ENCODE measurements at regions not wholly inside any gene's neighbourhood (a gene's known extent, or its start where the extent isn't known, plus 50 kb on each side); places are given as distances from the start of the nearest gene placed in this dataset.

- no peak overlapping the region for H3K27ac ChIP-seq (ENCODE audit: extremely low read length, insufficient read depth, low read length)
- no TSS peak for BruUV-seq (replicated peaks)
- H3K4me2 ChIP-seq (ENCODE audit: low read depth, low read length): no peak overlapping the region
- DNase-seq (ENCODE audit: low spot score) (no peak), FAIRE-seq (no peak), ATAC-seq (no peak)
- H3K27me3 ChIP-seq (ENCODE audit: control insufficient read depth in 1 of 2, insufficient read depth in 2 of 2, low read length in 2 of 2): peaks cover 0 to 14% of the 10 kb centered on the region in 2 experiments; a peak in 2 of 5 replicates
- no peak overlapping the region for H3K9ac ChIP-seq (ENCODE audit: insufficient read depth, low read depth, low read length)
- intact Hi-C loops (cut with micrococcal nuclease; ENCODE audit: unreplicated experiment): no loop called here
- no peaks in the 10 kb centered on the region for H3K4me1 ChIP-seq (ENCODE audit: insufficient read depth, low read length)
- CTCF ChIA-PET (ENCODE audit: low intra/inter-chr PET ratio, low total read pairs): no interaction called here
- no peaks in the 10 kb centered on the region for H3K9me3 ChIP-seq (ENCODE audit: low read length)
- 0% methylated on average over 2 of the region's 2 CpGs for WGBS (ENCODE audit: low lambda C conversion rate)
- no peaks in the 10 kb centered on the region for H3K79me2 ChIP-seq (ENCODE audit: insufficient read depth, low read length)
- TF ChIP-seq HINFP (CRISPR knock-in tag; IDR thresholded peaks at IDR 0.05; ENCODE audit: low read depth) (no peak), CREB1 (IDR thresholded peaks at IDR 0.05) (peak; percentile 59), CREB1 (CRISPR knock-in tag; IDR thresholded peaks at IDR 0.05) (no peak), IRF9 (CRISPR knock-in tag; IDR thresholded peaks at IDR 0.05; ENCODE audit: borderline replicate concordance) (no peak)
- POLR2A ChIA-PET: no interaction called here
- no peak overlapping the region for H3K4me3 ChIP-seq (replicated peaks in 1 of 3; ENCODE audit: insufficient read depth in 1 of 3, low read depth in 2 of 3, low read length in 3 of 3)
- no peaks in the 10 kb centered on the region for H3K36me3 ChIP-seq (replicated peaks in 1 of 2; ENCODE audit: control insufficient read depth in 1 of 2, insufficient read depth in 2 of 2, low read length in 2 of 2)
- H2AFZ ChIP-seq (ENCODE audit: low read length): no peak overlapping the region
- in situ Hi-C loops (cut with HindIII; ENCODE audit: extremely low pct_ligation_motif_present, low pct_unique_long_range_greater_than_20kb): no loop called here
- no peaks in the 10 kb centered on the region for H4K20me1 ChIP-seq (ENCODE audit: insufficient read depth, low read length)
These were observed 68.7 kb upstream of the MARCHF10 start for GRCh38 chr17:62876673-62877405.

- CTCF ChIA-PET (ENCODE audit: low intra/inter-chr PET ratio, low total read pairs): no interaction called here
- no peaks in the 10 kb centered on the region for H3K9me3 ChIP-seq (ENCODE audit: low read length)
- WGBS (ENCODE audit: low lambda C conversion rate): 35% methylated on average over 2 of the region's 2 CpGs
- H3K27me3 ChIP-seq (ENCODE audit: control insufficient read depth in 1 of 2, insufficient read depth in 2 of 2, low read length in 2 of 2): peaks cover 0 to 14% of the 10 kb centered on the region in 2 experiments; a peak in 2 of 5 replicates
- ATAC-seq (no peak), DNase-seq (ENCODE audit: low spot score) (no peak), FAIRE-seq (no peak)
- H3K79me2 ChIP-seq (ENCODE audit: insufficient read depth, low read length): no peaks in the 10 kb centered on the region
- no peak overlapping the region for H3K27ac ChIP-seq (ENCODE audit: extremely low read length, insufficient read depth, low read length)
- no peaks in the 10 kb centered on the region for H3K4me1 ChIP-seq (ENCODE audit: insufficient read depth, low read length)
- no peak overlapping the region for H2AFZ ChIP-seq (ENCODE audit: low read length)
- POLR2A ChIA-PET: no interaction called here
- no TSS peak for BruUV-seq (replicated peaks)
- H4K20me1 ChIP-seq (ENCODE audit: insufficient read depth, low read length): no peaks in the 10 kb centered on the region
- no peak overlapping the region for H3K4me3 ChIP-seq (replicated peaks in 1 of 3; ENCODE audit: insufficient read depth in 1 of 3, low read depth in 2 of 3, low read length in 3 of 3)
- H3K9ac ChIP-seq (ENCODE audit: insufficient read depth, low read depth, low read length): no peak overlapping the region
- no peaks in the 10 kb centered on the region for H3K36me3 ChIP-seq (replicated peaks in 1 of 2; ENCODE audit: control insufficient read depth in 1 of 2, insufficient read depth in 2 of 2, low read length in 2 of 2)
- in situ Hi-C loops (cut with HindIII; ENCODE audit: extremely low pct_ligation_motif_present, low pct_unique_long_range_greater_than_20kb): no loop called here
- no peak overlapping the region for H3K4me2 ChIP-seq (ENCODE audit: low read depth, low read length)
- intact Hi-C loops (cut with micrococcal nuclease; ENCODE audit: unreplicated experiment): no loop called here
- TF ChIP-seq ZNF773 (CRISPR knock-in tag; IDR thresholded peaks at IDR 0.05; ENCODE audit: borderline replicate concordance): no peak
- no peak for TF ChIP-seq ATF6 (CRISPR knock-in tag; conservative IDR thresholded peaks at IDR 0.05)
- TF ChIP-seq ZSCAN31 (CRISPR knock-in tag; IDR thresholded peaks at IDR 0.05; ENCODE audit: low read depth): no peak
These were observed 67.9 kb upstream of the MARCHF10 start for GRCh38 chr17:62876063-62876462.
